Urinary bladder (tissue), 3 donors: ENCODE measurements at regions not wholly inside any gene's neighbourhood (a gene's known extent, or its start where the extent isn't known, plus 50 kb on each side); places are given as distances from the start of the nearest gene placed in this dataset.

ENCODE experiments used
- DNase-seq: peaks from one replicate; pipeline ENCODE4 v3.0.0-alpha.2; 2015; ENCODE audit errors: extremely low spot score
- H3K27ac ChIP-seq: one replicate; pipeline ENCODE4 v1.5.1; 2013; ENCODE audit warnings: low read depth, mild to moderate bottlenecking, moderate library complexity
- H3K36me3 ChIP-seq: one replicate; pipeline ENCODE4 v1.6.1; 2013; ENCODE audit warnings: mild to moderate bottlenecking, moderate library complexity; ENCODE audit not compliant: insufficient read depth
- H3K4me1 ChIP-seq: one replicate; pipeline ENCODE4 v1.6.1; 2013; ENCODE audit warnings: mild to moderate bottlenecking, moderate library complexity; ENCODE audit not compliant: insufficient read depth
- H3K4me3 ChIP-seq: one replicate; pipeline ENCODE4 v1.5.1; 2013; ENCODE audit warnings: low read depth, low read length
- WGBS: extraction: QIAGEN DNeasy Blood & Tissue Kit; methylation state at CpG from one replicate; pipeline ENCODE4 v1.1.7; 2013; 5-methylcytosine and 5-hydroxymethylcytosine counted together
- donor health status: healthy with polysubstance abuse.
- donor health status: healthy.

DNA sequence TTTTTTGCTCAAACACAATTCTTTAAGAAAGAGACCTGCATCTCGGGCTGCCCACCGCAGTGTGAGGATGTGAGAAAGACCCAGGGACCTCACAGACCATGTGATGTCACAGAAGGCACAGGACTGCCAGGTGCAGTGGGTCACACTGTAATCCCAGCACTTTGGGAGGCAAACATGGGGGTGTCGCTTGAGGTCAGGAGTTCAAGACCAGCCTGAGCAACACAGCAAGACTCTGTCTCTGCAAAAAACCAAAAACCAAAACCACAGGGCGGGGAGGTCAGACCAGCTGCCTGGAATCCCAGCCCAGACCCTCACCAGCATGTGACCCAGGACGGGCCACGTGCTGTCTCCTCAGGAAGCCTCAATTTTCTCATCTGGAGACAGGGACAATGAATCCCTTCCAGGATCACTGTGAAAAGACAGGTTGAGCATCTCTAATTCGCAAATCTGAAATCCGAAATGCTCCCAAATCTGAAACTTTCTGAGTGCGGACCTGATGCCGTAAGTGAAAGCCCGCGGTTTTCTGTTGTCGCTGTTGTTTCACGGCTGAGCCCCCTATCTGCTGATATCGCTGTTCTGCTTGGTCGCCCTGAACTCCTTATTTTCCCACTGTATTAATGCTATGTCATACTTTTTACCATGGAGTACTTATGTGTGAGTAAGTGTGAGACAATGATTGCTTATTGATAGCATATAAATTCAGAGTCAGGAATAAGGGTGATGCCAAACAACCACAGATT is 159.5 kb upstream of the PTPN1 start:
- no peak for DNase-seq
- WGBS: 91% methylated on average over 16 of the region's 16 CpGs
- Histone ChIP-seq H3K36me3 (no peaks in the 10 kb centered on the region), H3K27ac (no peak overlapping the region), H3K4me3 (no peak overlapping the region), H3K4me1 (no peaks in the 10 kb centered on the region)

DNA sequence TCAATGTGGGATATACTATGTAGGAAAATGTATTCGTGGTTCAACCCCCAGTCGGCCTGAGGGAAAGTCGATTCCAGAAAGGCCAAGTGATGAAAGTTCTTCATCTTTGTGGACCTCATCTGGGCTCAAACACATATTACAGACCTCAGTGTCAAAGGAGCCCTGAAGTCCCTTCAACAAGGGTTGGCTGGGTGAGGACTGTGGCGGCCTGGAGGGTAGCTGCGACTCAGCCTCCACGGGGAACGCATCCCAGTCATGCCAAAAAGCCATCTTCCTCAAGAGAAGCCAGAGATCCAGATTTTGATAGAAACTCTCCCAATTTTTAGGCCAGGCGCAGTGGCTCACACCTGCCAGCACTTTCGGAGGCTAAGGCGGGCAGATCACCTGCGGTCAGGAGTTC is 158.6 kb upstream of the PTPN1 start:
- Histone ChIP-seq H3K36me3 (no peaks in the 10 kb centered on the region), H3K27ac (no peak overlapping the region), H3K4me1 (no peaks in the 10 kb centered on the region), H3K4me3 (no peak overlapping the region)
- 93% methylated on average over 11 of the region's 11 CpGs for WGBS
- no peak for DNase-seq

- 70% methylated on average over 16 of the region's 16 CpGs for WGBS
- Histone ChIP-seq H3K4me3 (no peak overlapping the region), H3K36me3 (no peaks in the 10 kb centered on the region), H3K4me1 (no peaks in the 10 kb centered on the region), H3K27ac (no peak overlapping the region)
- no peak for DNase-seq
These were observed 156.8 kb upstream of the PTPN1 start for GRCh38 chr20:50353289-50353961.

GRCh38 chr20:50354721-50355589 is 155.2 kb upstream of the PTPN1 start:
- H3K4me1 ChIP-seq: no peaks in the 10 kb centered on the region
- no peaks in the 10 kb centered on the region for H3K36me3 ChIP-seq
- no peak overlapping the region for H3K4me3 ChIP-seq
- no peak for DNase-seq
- 83% methylated on average over 13 of the region's 13 CpGs for WGBS
- no peak overlapping the region for H3K27ac ChIP-seq

DNA sequence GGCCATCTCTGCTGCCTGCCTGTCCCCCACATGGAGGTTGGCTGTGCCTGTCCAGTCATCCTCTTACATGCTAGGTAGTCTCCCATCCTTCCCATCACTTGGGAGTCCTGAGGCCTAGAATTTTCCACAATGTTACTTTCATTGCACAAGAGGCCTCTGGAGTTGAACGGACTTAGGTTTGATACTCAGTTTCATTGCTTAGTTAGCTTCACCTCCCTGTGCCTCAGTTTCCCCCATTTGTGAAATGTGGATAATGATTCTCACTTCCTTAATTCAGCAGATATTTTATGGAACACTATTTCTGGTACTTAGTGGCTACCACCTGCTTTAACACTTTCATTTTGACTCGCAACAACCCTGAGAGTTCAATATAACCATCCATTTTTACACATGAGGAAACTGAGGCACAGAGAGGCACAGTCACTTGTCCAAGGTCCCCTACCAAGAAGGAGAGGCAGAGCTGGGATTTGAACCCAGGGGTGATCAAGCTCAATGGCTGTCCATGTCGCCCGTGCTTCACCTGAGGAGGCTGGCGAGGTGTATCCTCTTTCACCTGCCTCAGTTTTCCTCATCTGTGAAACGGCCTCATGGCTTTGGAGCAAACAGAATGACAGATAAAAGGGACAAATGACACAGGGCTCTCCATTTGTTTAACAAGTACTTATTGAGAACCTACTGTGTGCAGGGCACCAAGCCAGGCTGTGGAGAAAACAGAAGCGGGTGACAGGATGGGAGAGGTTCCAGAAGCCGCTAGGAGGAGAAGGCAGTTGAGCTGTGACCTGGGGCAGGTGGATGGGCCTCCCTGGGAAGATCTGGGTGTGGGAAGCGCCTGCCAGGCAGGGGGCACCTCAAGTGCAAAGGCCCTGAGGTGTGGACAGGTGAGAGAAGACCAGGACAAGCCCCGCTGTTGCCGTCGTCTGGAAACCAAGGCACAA is 154.3 kb upstream of the PTPN1 start:
- Histone ChIP-seq H3K27ac (no peak overlapping the region), H3K4me1 (no peaks in the 10 kb centered on the region), H3K36me3 (no peaks in the 10 kb centered on the region), H3K4me3 (no peak overlapping the region)
- WGBS: 82% methylated on average over 12 of the region's 12 CpGs
- no peak for DNase-seq

GRCh38 chr20:50356525-50356885 is 153.7 kb upstream of the PTPN1 start:
- no peak for DNase-seq
- 57% methylated on average over 14 of the region's 14 CpGs for WGBS
- H3K27ac ChIP-seq: no peak overlapping the region
- H3K4me3 ChIP-seq: no peak overlapping the region
- H3K36me3 ChIP-seq: no peaks in the 10 kb centered on the region
- no peaks in the 10 kb centered on the region for H3K4me1 ChIP-seq

DNA sequence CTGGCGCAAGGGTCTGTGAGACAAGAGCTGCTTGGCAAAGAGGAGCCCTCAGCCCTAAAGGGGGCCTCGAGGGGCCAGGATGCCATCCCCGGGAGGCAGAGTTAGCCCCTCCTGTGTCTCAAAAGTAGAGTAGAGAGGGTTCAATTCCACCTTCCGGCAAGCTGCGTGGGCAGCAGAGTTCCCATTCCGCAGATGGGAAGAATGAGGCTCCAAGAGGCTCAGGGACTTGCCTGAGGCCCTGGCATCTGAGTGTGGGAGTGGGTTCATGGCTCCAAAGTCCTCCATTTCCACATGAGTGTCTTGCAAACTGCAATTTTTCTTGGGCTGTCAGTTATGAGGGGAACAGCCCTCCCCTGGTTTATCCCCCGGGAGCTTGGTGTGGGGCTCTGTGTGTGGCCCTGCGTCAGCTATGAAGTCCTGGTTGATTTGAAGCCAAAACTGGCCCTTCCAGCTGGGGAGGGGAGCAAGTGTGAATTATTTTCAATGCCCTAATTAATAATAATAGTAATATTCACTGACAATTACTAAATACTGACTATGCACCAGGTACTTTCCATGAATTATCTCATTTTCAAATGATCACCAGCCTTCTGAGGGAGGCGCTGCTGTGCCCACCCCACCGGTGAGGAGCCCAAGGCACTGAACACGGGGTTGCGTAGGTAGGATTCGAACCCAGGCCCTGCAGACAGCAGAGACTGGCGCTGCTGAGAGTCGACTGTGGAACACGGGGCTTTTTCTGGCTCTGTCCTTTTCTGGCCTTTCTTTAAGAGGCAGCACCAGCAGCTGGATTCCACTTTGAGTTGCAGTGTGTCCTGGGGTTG is 153.0 kb upstream of the PTPN1 start:
- WGBS: 81% methylated on average over 16 of the region's 16 CpGs
- Histone ChIP-seq H3K4me1 (no peaks in the 10 kb centered on the region), H3K4me3 (no peak overlapping the region), H3K36me3 (no peaks in the 10 kb centered on the region), H3K27ac (no peak overlapping the region)
- no peak for DNase-seq

GRCh38 chr20:50357783-50358161 is 152.4 kb upstream of the PTPN1 start:
- H3K4me3 ChIP-seq: no peak overlapping the region
- H3K4me1 ChIP-seq: no peaks in the 10 kb centered on the region
- WGBS: 85% methylated on average over 6 of the region's 6 CpGs
- H3K27ac ChIP-seq: no peak overlapping the region
- no peak for DNase-seq
- H3K36me3 ChIP-seq: no peaks in the 10 kb centered on the region

DNA sequence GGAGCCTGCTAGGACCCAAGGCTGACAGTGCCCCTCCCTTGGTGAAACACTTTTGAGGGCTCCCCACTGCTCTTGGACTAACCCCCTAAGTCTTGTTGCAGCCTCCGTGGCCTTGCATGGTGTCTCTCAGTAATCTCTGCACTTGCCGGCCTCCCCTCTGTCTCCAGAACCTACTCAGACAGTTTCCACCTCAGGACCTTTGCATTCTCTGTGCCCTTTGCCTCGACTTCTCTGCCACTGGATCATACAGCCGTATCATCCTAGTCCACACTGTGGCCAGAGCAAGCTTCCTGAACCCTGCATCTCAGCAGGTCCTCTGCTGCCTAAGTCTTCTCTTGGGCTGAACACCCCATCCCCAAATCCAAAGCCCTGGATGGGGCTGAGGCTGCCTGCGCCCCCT is 152.0 kb upstream of the PTPN1 start:
- no peaks in the 10 kb centered on the region for H3K36me3 ChIP-seq
- H3K4me1 ChIP-seq: no peaks in the 10 kb centered on the region
- DNase-seq: no peak
- H3K4me3 ChIP-seq: no peak overlapping the region
- H3K27ac ChIP-seq: no peak overlapping the region
- WGBS: 96% methylated on average over 5 of the region's 5 CpGs

DNA sequence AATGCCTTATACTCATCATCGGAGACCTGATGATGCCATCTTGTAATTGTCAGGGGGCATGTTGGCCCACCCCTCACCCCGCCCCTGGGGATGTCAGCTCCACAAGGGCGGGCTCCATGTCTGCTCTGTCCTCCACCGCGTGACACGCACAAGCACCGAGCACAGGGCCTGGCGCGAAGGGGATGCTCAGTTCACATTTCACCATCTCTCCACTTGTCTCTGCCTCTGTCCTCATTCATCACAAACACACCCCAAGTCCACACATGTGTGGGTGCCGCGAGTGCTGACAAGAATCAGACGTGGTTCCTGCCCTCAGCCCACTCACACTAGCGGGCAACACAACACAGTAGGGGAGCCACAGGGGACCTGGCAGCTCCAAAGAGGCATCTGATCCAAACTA is 151.2 kb upstream of the PTPN1 start:
- H3K4me3 ChIP-seq: no peak overlapping the region
- H3K27ac ChIP-seq: no peak overlapping the region
- H3K4me1 ChIP-seq: no peaks in the 10 kb centered on the region
- no peak for DNase-seq
- H3K36me3 ChIP-seq: no peaks in the 10 kb centered on the region
- WGBS: 92% methylated on average over 13 of the region's 13 CpGs

GRCh38 chr20:50359607-50360217 is 150.5 kb upstream of the PTPN1 start:
- DNase-seq: no peak
- H3K27ac ChIP-seq: no peak overlapping the region
- WGBS: 85% methylated on average over 8 of the region's 8 CpGs
- no peaks in the 10 kb centered on the region for H3K4me1 ChIP-seq
- no peak overlapping the region for H3K4me3 ChIP-seq
- no peaks in the 10 kb centered on the region for H3K36me3 ChIP-seq

DNA sequence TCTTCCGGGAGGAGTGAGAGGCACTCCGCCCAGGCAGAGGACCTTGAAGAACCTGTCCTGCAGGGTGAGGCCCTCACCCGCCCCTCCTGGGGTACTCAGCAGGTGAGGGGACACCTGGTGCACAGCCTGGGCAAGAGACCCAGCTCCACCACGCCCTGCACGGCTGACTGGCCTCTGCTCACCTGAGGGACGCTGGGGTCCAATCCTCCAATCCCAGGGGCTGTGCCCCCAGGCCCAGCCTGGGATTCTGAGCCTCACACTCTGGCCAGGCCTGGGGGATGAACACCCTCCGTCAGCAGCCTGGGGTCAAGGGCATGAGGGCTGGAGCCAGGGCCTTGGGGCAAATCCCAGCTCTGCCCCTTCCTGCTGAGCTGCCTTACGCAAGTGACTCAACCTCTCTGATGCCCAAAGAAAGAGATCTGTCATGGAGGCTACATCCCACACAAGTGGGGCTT is 149.9 kb upstream of the PTPN1 start:
- no peak for DNase-seq
- Histone ChIP-seq H3K4me3 (no peak overlapping the region), H3K4me1 (no peaks in the 10 kb centered on the region), H3K36me3 (no peaks in the 10 kb centered on the region), H3K27ac (no peak overlapping the region)
- WGBS: 84% methylated on average over 8 of the region's 8 CpGs
